Testis (tissue), 2 donors: ENCODE measurements at regions not wholly inside any gene's neighbourhood (a gene's known extent, or its start where the extent isn't known, plus 50 kb on each side); places are given as distances from the start of the nearest gene placed in this dataset.

ENCODE experiments used
- CTCF ChIP-seq, 3 experiments: fragments of 450-650 bp in 2 of 3; fragments of 200-600 bp in 1 of 3; sonication (generic) in 1 of 3; IDR thresholded peaks; one replicate each; pipeline ENCODE4 v1.5.1; 2016 to 2019; ENCODE audit warnings: antibody characterized with exemption in 3 of 3, mild to moderate bottlenecking in 2 of 3, moderate library complexity in 1 of 3
- POLR2A ChIP-seq: fragments of 450-650 bp; IDR thresholded peaks from one replicate; pipeline ENCODE4 v1.6.1; 2017; ENCODE audit warnings: antibody characterized with exemption, mild to moderate bottlenecking, moderate library complexity

GRCh38 chr21:25381936-25382452 is 225.3 kb downstream of the MRPL39 start:
- TF ChIP-seq POLR2A (no peak), CTCF (IDR thresholded peaks at IDR 0.05) (no peak)
